Left cardiac atrium (tissue), 4 donors: ENCODE measurements at regions not wholly inside any gene's neighbourhood (a gene's known extent, or its start where the extent isn't known, plus 50 kb on each side); places are given as distances from the start of the nearest gene placed in this dataset.

ENCODE experiments used
- ATAC-seq, 2 donors: fragments of 200-7000 bp; cut with Tn5 transposase; one replicate each; pipeline ENCODE4 v1.9.1; 2020; ENCODE audit warnings: mild to moderate bottlenecking in 2 of 2, moderate library complexity in 2 of 2
- DNase-seq: peaks from one replicate; pipeline ENCODE4 v3.0.0-alpha.2; 2020
- intact Hi-C, 2 donors: fragments of 100-400 bp; cut with DNase I; formaldehyde crosslinking; loops; one replicate each; pipeline versions ENCODE4 v1.14.1 to v1.15.1; 2022 to 2023
- donor health status: DM: no; HTN: yes; CAD: no.
- donor health status: DM: no; HTN: yes; CAD: no; lungs with severe emphysema.
- donor health status: DM: yes; HTN: yes; CAD: no.
- donor health status: Dilated cardiomyopathy.

- intact Hi-C loops, result no loop called here
- no peak for ATAC-seq
- no peak for DNase-seq
These were observed 175.3 kb upstream of the MID1 start for GRCh38 chrX:10795721-10796120.

GRCh38 chrX:10797466-10797865 is 177.1 kb upstream of the MID1 start:
- ATAC-seq, result no peak
- intact Hi-C loops, result no loop called here
- no peak for DNase-seq

GRCh38 chrX:10798041-10798440 is 177.7 kb upstream of the MID1 start:
- DNase-seq (no peak), ATAC-seq (no peak)
- intact Hi-C loops, result no loop called here

- intact Hi-C loops, result no loop called here
- ATAC-seq, result no peak
These were observed 180.4 kb upstream of the MID1 start for GRCh38 chrX:10800796-10801195.

GRCh38 chrX:10811111-10811510 is 190.7 kb upstream of the MID1 start:
- intact Hi-C loops, result no loop called here
- no peak for ATAC-seq
- DNase-seq, result no peak

More at GRCh38 chrX:10800796-10801195, 180.4 kb upstream of the MID1 start:
- no peak for DNase-seq

- no peak for ATAC-seq
- DNase-seq, result no peak
- intact Hi-C loops, result no loop called here
These were observed 193.4 kb upstream of the MID1 start for GRCh38 chrX:10813761-10814160.

GRCh38 chrX:10818651-10819050 is 198.3 kb upstream of the MID1 start:
- DNase-seq (no peak), ATAC-seq (no peak)
- intact Hi-C loops, result no loop called here

- intact Hi-C loops, result no loop called here
- DNase-seq (no peak), ATAC-seq (peak in 1 of 2 donors; percentile 27)
These were observed 199.6 kb upstream of the MID1 start for GRCh38 chrX:10819973-10820372.

GRCh38 chrX:10821293-10821692 is 200.9 kb upstream of the MID1 start:
- ATAC-seq (no peak), DNase-seq (no peak)
- intact Hi-C loops, result no loop called here

GRCh38 chrX:10828036-10828435 is 207.7 kb upstream of the MID1 start:
- no peak for DNase-seq
- intact Hi-C loops, result no loop called here
- ATAC-seq, result no peak

- intact Hi-C loops, result no loop called here
- no peak for ATAC-seq
These were observed 208.3 kb upstream of the MID1 start for GRCh38 chrX:10828640-10829039.

GRCh38 chrX:10831716-10832502 is 211.5 kb upstream of the MID1 start:
- ATAC-seq, result no peak
- intact Hi-C loops, result no loop called here
- DNase-seq, result no peak

More at GRCh38 chrX:10828640-10829039, 208.3 kb upstream of the MID1 start:
- no peak for DNase-seq

GRCh38 chrX:10833299-10834169 is 213.1 kb upstream of the MID1 start:
- DNase-seq (peak; percentile 23), ATAC-seq (peak; percentile 81 to 91)

GRCh38 chrX:10841579-10841978 is 221.2 kb upstream of the MID1 start:
- ATAC-seq (no peak), DNase-seq (no peak)
- intact Hi-C loops, result no loop called here

More at GRCh38 chrX:10833299-10834169, 213.1 kb upstream of the MID1 start:
- intact Hi-C loops, result no loop called here

GRCh38 chrX:10842646-10843045 is 222.3 kb upstream of the MID1 start:
- no peak for ATAC-seq
- intact Hi-C loops, result no loop called here
- no peak for DNase-seq

- ATAC-seq (no peak), DNase-seq (no peak)
- intact Hi-C loops, result no loop called here
These were observed 226.9 kb upstream of the MID1 start for GRCh38 chrX:10847333-10847732.

GRCh38 chrX:10851809-10852208 is 231.4 kb upstream of the MID1 start:
- DNase-seq (no peak), ATAC-seq (no peak)
- intact Hi-C loops, result no loop called here

GRCh38 chrX:10854594-10854993 is 234.2 kb upstream of the MID1 start:
- ATAC-seq (no peak), DNase-seq (no peak)
- intact Hi-C loops, result no loop called here

GRCh38 chrX:10855845-10856244 is 235.5 kb upstream of the MID1 start:
- ATAC-seq (no peak), DNase-seq (no peak)
- intact Hi-C loops, result no loop called here

GRCh38 chrX:10856797-10857196 is 236.4 kb upstream of the MID1 start:
- intact Hi-C loops, result no loop called here
- DNase-seq (no peak), ATAC-seq (no peak)
